ENCODE measurements at regions not wholly inside any gene's neighbourhood (a gene's known extent, or its start where the extent isn't known, plus 50 kb on each side); places are given as distances from the start of the nearest gene placed in this dataset.

GRCh38 chr10:36188461-36188860 lies 546.4 kb upstream of the FZD8 start:
- Histone ChIP-seq H3K36me3 (replicated peaks in 1 of 2; ENCODE audit: control insufficient read depth in 1 of 2, insufficient read depth in 2 of 2, low read length in 2 of 2) (no peaks in the 10 kb centered on the region), H2AFZ (ENCODE audit: insufficient read depth, low read depth, low read length, poor library complexity, severe bottlenecking) (no peak overlapping the region), H3K27ac (ENCODE audit: low read depth in 1 of 2, low read length in 2 of 2) (no peak overlapping the region), H4K20me1 (ENCODE audit: insufficient read depth, low read length) (no peaks in the 10 kb centered on the region), H3K4me1 (ENCODE audit: control insufficient read depth in 1 of 2, insufficient read depth in 2 of 2, low read length in 2 of 2) (no peaks in the 10 kb centered on the region), H3K27me3 (ENCODE audit: control insufficient read depth in 2 of 2, insufficient read depth in 2 of 2, low read length in 2 of 2) (no peaks in the 10 kb centered on the region), H3K4me3 (replicated peaks in 1 of 3; ENCODE audit: low read depth in 2 of 3, low read length in 3 of 3) (no peak overlapping the region), H3K79me2 (ENCODE audit: insufficient read depth, low read length) (no peaks in the 10 kb centered on the region), H3K9ac (ENCODE audit: insufficient read depth, low read length, poor library complexity, severe bottlenecking) (no peak overlapping the region), H3K9me3 (replicated peaks in 1 of 2; ENCODE audit: control insufficient read depth in 1 of 2, insufficient read depth in 1 of 2, low read length in 2 of 2) (peaks cover 13 to 14% of the 10 kb centered on the region in 2 donors), H3K4me2 (replicated peaks; ENCODE audit: extremely low read depth, low read length, poor library complexity, severe bottlenecking) (no peak overlapping the region)
- DNase-seq = no peak
- H3K27me3 Mint-ChIP-seq (ENCODE audit: low read depth in 3 of 3) = peaks cover 0 to 1% (median 0%) of the 10 kb centered on the region in 3 donors
- intact Hi-C loops (cut with micrococcal nuclease) = no loop called here
- TF ChIP-seq CTCF (IDR thresholded peaks at IDR 0.05) = no peak
- no peaks in the 10 kb centered on the region for H3K4me1 Mint-ChIP-seq
- WGBS (ENCODE audit: insufficient coverage) = 78% methylated on average over 2 of the region's 4 CpGs
- peaks cover 7 to 24% (median 13%) of the 10 kb centered on the region in 7 donors for H3K9me3 Mint-ChIP-seq
- H3K36me3 Mint-ChIP-seq = no peaks in the 10 kb centered on the region
- H3K4me3 Mint-ChIP-seq = no peak overlapping the region
- H3K27ac Mint-ChIP-seq = no peak overlapping the region

GRCh38 chr10:36188080-36188453 lies 546.0 kb upstream of the FZD8 start:
- TF ChIP-seq CTCF (IDR thresholded peaks at IDR 0.05) = no peak

More at GRCh38 chr10:36188080-36188453, 546.0 kb upstream of the FZD8 start:
- H3K4me3 Mint-ChIP-seq = no peak overlapping the region
- Histone ChIP-seq H3K4me2 (replicated peaks; ENCODE audit: extremely low read depth, low read length, poor library complexity, severe bottlenecking) (no peak overlapping the region), H3K9me3 (replicated peaks in 1 of 2; ENCODE audit: control insufficient read depth in 1 of 2, insufficient read depth in 1 of 2, low read length in 2 of 2) (peaks cover 12 to 13% of the 10 kb centered on the region in 2 donors), H3K36me3 (replicated peaks in 1 of 2; ENCODE audit: control insufficient read depth in 1 of 2, insufficient read depth in 2 of 2, low read length in 2 of 2) (no peaks in the 10 kb centered on the region), H3K4me1 (ENCODE audit: control insufficient read depth in 1 of 2, insufficient read depth in 2 of 2, low read length in 2 of 2) (no peaks in the 10 kb centered on the region), H4K20me1 (ENCODE audit: insufficient read depth, low read length) (no peaks in the 10 kb centered on the region), H3K79me2 (ENCODE audit: insufficient read depth, low read length) (no peaks in the 10 kb centered on the region), H3K27me3 (ENCODE audit: control insufficient read depth in 2 of 2, insufficient read depth in 2 of 2, low read length in 2 of 2) (no peaks in the 10 kb centered on the region), H2AFZ (ENCODE audit: insufficient read depth, low read depth, low read length, poor library complexity, severe bottlenecking) (no peak overlapping the region), H3K27ac (ENCODE audit: low read depth in 1 of 2, low read length in 2 of 2) (no peak overlapping the region), H3K4me3 (replicated peaks in 1 of 3; ENCODE audit: low read depth in 2 of 3, low read length in 3 of 3) (no peak overlapping the region), H3K9ac (ENCODE audit: insufficient read depth, low read length, poor library complexity, severe bottlenecking) (no peak overlapping the region)
- H3K27ac Mint-ChIP-seq = no peak overlapping the region
- intact Hi-C loops (cut with micrococcal nuclease) = no loop called here
- H3K27me3 Mint-ChIP-seq (ENCODE audit: low read depth in 3 of 3) = peaks cover 0 to 1% (median 0%) of the 10 kb centered on the region in 3 donors
- 63% methylated on average over 7 of the region's 8 CpGs for WGBS (ENCODE audit: insufficient coverage)
- no peaks in the 10 kb centered on the region for H3K4me1 Mint-ChIP-seq
- no peaks in the 10 kb centered on the region for H3K36me3 Mint-ChIP-seq
- no peak for DNase-seq
- peaks cover 7 to 24% (median 12%) of the 10 kb centered on the region in 7 donors for H3K9me3 Mint-ChIP-seq
